ENCODE measurements at regions not wholly inside any gene's neighbourhood (a gene's known extent, or its start where the extent isn't known, plus 50 kb on each side); places are given as distances from the start of the nearest gene placed in this dataset.

- DNase-seq: no peak
Observed at GRCh38 chrX:96311366-96311765, 373.3 kb upstream of the DIAPH2 start.

- no peak for DNase-seq
Observed at GRCh38 chrX:96314985-96315384, 369.7 kb upstream of the DIAPH2 start.

- DNase-seq: no peak
Observed at GRCh38 chrX:96361844-96362243, 322.8 kb upstream of the DIAPH2 start.

- peak; percentile 1 for DNase-seq
Observed at GRCh38 chrX:96372313-96373046, 312.2 kb upstream of the DIAPH2 start.

- DNase-seq: no peak
Observed at GRCh38 chrX:96373047-96373355, 311.6 kb upstream of the DIAPH2 start.

GRCh38 chrX:96376266-96376665 lies 308.4 kb upstream of the DIAPH2 start:
- DNase-seq: no peak

- DNase-seq: no peak
Observed at GRCh38 chrX:96379951-96380350, 304.7 kb upstream of the DIAPH2 start.

- no peak for DNase-seq
Observed at GRCh38 chrX:96382018-96382417, 302.6 kb upstream of the DIAPH2 start.

- no peak for DNase-seq
Observed at GRCh38 chrX:96383428-96383827, 301.2 kb upstream of the DIAPH2 start.

GRCh38 chrX:96386325-96386724 lies 298.3 kb upstream of the DIAPH2 start:
- no peak for DNase-seq

- DNase-seq: no peak
Observed at GRCh38 chrX:96386981-96387380, 297.7 kb upstream of the DIAPH2 start.

GRCh38 chrX:96387801-96388200 lies 296.8 kb upstream of the DIAPH2 start:
- no peak for DNase-seq

- no peak for DNase-seq
Observed at GRCh38 chrX:96389281-96390047, 295.2 kb upstream of the DIAPH2 start.

GRCh38 chrX:96394598-96394997 lies 290.0 kb upstream of the DIAPH2 start:
- DNase-seq: no peak

- DNase-seq: no peak
Observed at GRCh38 chrX:96403446-96403845, 281.2 kb upstream of the DIAPH2 start.

GRCh38 chrX:96405842-96406241 lies 278.8 kb upstream of the DIAPH2 start:
- DNase-seq: no peak

GRCh38 chrX:96407072-96407471 lies 277.6 kb upstream of the DIAPH2 start:
- no peak for DNase-seq

GRCh38 chrX:96407501-96407900 lies 277.1 kb upstream of the DIAPH2 start:
- no peak for DNase-seq

GRCh38 chrX:96407981-96408380 lies 276.7 kb upstream of the DIAPH2 start:
- no peak for DNase-seq

- no peak for DNase-seq
Observed at GRCh38 chrX:96410927-96411326, 273.7 kb upstream of the DIAPH2 start.

GRCh38 chrX:96417695-96418094 lies 266.9 kb upstream of the DIAPH2 start:
- no peak for DNase-seq

GRCh38 chrX:96424007-96424406 lies 260.6 kb upstream of the DIAPH2 start:
- no peak for DNase-seq

- DNase-seq: no peak
Observed at GRCh38 chrX:96425200-96425599, 259.4 kb upstream of the DIAPH2 start.

GRCh38 chrX:96430756-96431455 lies 253.7 kb upstream of the DIAPH2 start:
- DNase-seq: no peak

All from CD4-positive, alpha-beta T cell treated with Interleukin-10 for 1 hour (primary cell).